Neuronal stem cell (in vitro differentiated cells): ENCODE measurements at regions not wholly inside any gene's neighbourhood (a gene's known extent, or its start where the extent isn't known, plus 50 kb on each side); places are given as distances from the start of the nearest gene placed in this dataset.

ENCODE experiments used
- DNase-seq: peaks from one replicate; pipeline ENCODE4 v3.0.0-alpha.2; 2013; ENCODE audit warnings: low spot score
- H2AFZ ChIP-seq: one replicate; pipeline ENCODE4 v1.6.1; 2013; ENCODE audit warnings: mild to moderate bottlenecking, low read length, inconsistent platforms
- H2AK5ac ChIP-seq: 2 replicates; pipeline ENCODE4 v1.6.1; 2013; ENCODE audit warnings: low read depth, mild to moderate bottlenecking, inconsistent platforms, low read length, moderate library complexity, mixed read lengths
- H2BK120ac ChIP-seq: 2 replicates; pipeline ENCODE4 v1.6.1; 2013; ENCODE audit warnings: low read depth, mild to moderate bottlenecking, inconsistent platforms, low read length, moderate library complexity, mixed read lengths
- H2BK12ac ChIP-seq: one replicate; pipeline ENCODE4 v1.6.1; 2013; ENCODE audit warnings: low read length, inconsistent platforms
- H2BK15ac ChIP-seq: 2 replicates; pipeline ENCODE4 v1.6.1; 2013; ENCODE audit warnings: mild to moderate bottlenecking, low read length, inconsistent platforms, mixed read lengths
- H2BK5ac ChIP-seq: one replicate; pipeline ENCODE4 v1.6.1; 2013; ENCODE audit warnings: inconsistent platforms, mild to moderate bottlenecking, low read length, moderate library complexity
- H3K14ac ChIP-seq: one replicate; pipeline ENCODE4 v1.6.1; 2013; ENCODE audit warnings: low read length, inconsistent platforms
- H3K18ac ChIP-seq: 2 replicates; pipeline ENCODE4 v1.6.1; 2013; ENCODE audit warnings: low read length, inconsistent platforms
- H3K23ac ChIP-seq: 2 replicates; pipeline ENCODE4 v1.6.1; 2013; ENCODE audit warnings: low read depth, mild to moderate bottlenecking, mixed read lengths, low read length, inconsistent platforms; ENCODE audit not compliant: poor library complexity
- H3K27ac ChIP-seq: replicated peaks from 3 replicates; pipeline ENCODE4 v1.5.1; 2013; ENCODE audit warnings: low read length, inconsistent platforms
- H3K27me3 ChIP-seq, 3 experiments: 2 replicates each; pipeline ENCODE4 v1.6.1; 2013; ENCODE audit warnings: low read length in 3 of 3, mild to moderate bottlenecking in 2 of 3, inconsistent platforms in 1 of 3, low read depth in 1 of 3, mixed read lengths in 1 of 3, moderate library complexity in 1 of 3; ENCODE audit not compliant: control insufficient read depth in 3 of 3, insufficient read depth in 3 of 3
- H3K36me3 ChIP-seq, 2 donors: replicated peaks in 1 of 2; 2 replicates each; pipeline ENCODE4 v1.6.1; 2013; ENCODE audit warnings: low read length in 2 of 2; ENCODE audit not compliant: control insufficient read depth in 2 of 2, insufficient read depth in 2 of 2
- H3K4ac ChIP-seq: 2 replicates; pipeline ENCODE4 v1.6.1; 2013; ENCODE audit warnings: inconsistent platforms, mild to moderate bottlenecking, low read length, moderate library complexity
- H3K4me1 ChIP-seq, 2 donors: 1 replicate in 1 of 2; 2 replicates in 1 of 2; pipeline ENCODE4 v1.6.1; 2013; ENCODE audit warnings: low read length in 2 of 2, low read depth in 1 of 2; ENCODE audit not compliant: control insufficient read depth in 2 of 2, insufficient read depth in 1 of 2
- H3K4me2 ChIP-seq: one replicate; pipeline ENCODE4 v1.6.1; 2013; ENCODE audit warnings: mild to moderate bottlenecking, low read length, inconsistent platforms; ENCODE audit not compliant: insufficient read depth, poor library complexity, severe bottlenecking
- H3K4me3 ChIP-seq, 2 donors: 2 replicates each; pipeline ENCODE4 v1.5.1; 2013; ENCODE audit warnings: low read length in 2 of 2, mild to moderate bottlenecking in 2 of 2, inconsistent platforms in 1 of 2, moderate library complexity in 1 of 2
- H3K79me1 ChIP-seq: one replicate; pipeline ENCODE4 v1.6.1; 2013; ENCODE audit warnings: low read depth, mild to moderate bottlenecking, inconsistent platforms, low read length, moderate library complexity
- H3K9ac ChIP-seq: one replicate; pipeline ENCODE4 v1.6.1; 2013; ENCODE audit warnings: mild to moderate bottlenecking, low read depth, low read length, inconsistent platforms; ENCODE audit not compliant: poor library complexity
- H3K9me3 ChIP-seq, 2 donors: replicated peaks in 1 of 2; 2 replicates each; pipeline versions ENCODE3 to v1.6.1; 2013; ENCODE audit warnings: low read length in 2 of 2, mild to moderate bottlenecking in 2 of 2, inconsistent platforms in 1 of 2, low read depth in 1 of 2, mixed read lengths in 1 of 2, moderate library complexity in 1 of 2; ENCODE audit not compliant: control insufficient read depth in 2 of 2, insufficient read depth in 1 of 2
- H4K8ac ChIP-seq: one replicate; pipeline ENCODE4 v1.6.1; 2013; ENCODE audit warnings: low read depth, mild to moderate bottlenecking, inconsistent platforms, low read length, moderate library complexity
- H4K91ac ChIP-seq: one replicate; pipeline ENCODE4 v1.6.1; 2013; ENCODE audit warnings: low read length, low read depth, mild to moderate bottlenecking, inconsistent platforms; ENCODE audit not compliant: poor library complexity
- WGBS, 2 donors: extraction: QIAGEN DNeasy Blood & Tissue Kit; methylation state at CpG; one replicate each; pipeline ENCODE4 v1.1.7; 2013; ENCODE audit warnings: missing lambda C conversion rate in 2 of 2, mixed read lengths in 1 of 2; ENCODE audit not compliant: insufficient read length in 2 of 2, insufficient replicate concordance in 1 of 2; ENCODE audit errors: extremely low coverage in 2 of 2; 5-methylcytosine and 5-hydroxymethylcytosine counted together

- H2BK120ac ChIP-seq: no peak overlapping the region
- H2AK5ac ChIP-seq: no peak overlapping the region
- no peak overlapping the region for H2BK12ac ChIP-seq
- H2BK15ac ChIP-seq: no peak overlapping the region
- no peaks in the 10 kb centered on the region for H3K27me3 ChIP-seq
- no peak overlapping the region for H3K18ac ChIP-seq
- no peak overlapping the region for H3K9ac ChIP-seq
- no peak overlapping the region for H4K8ac ChIP-seq
- no peak overlapping the region for H3K23ac ChIP-seq
- H2BK5ac ChIP-seq: no peak overlapping the region
- peaks cover 0 to 5% of the 10 kb centered on the region in 2 donors for H3K4me1 ChIP-seq
- no peak overlapping the region for H3K4ac ChIP-seq
- WGBS, 2 donors: no CpG with 5 or more reads among the region's 5 CpGs
- H3K4me2 ChIP-seq: no peak overlapping the region
- H3K9me3 ChIP-seq: no peaks in the 10 kb centered on the region
- H4K91ac ChIP-seq: no peak overlapping the region
- H3K14ac ChIP-seq: no peak overlapping the region
- H3K27ac ChIP-seq: no peak overlapping the region
- peaks cover 0 to 6% of the 10 kb centered on the region in 2 donors for H3K36me3 ChIP-seq
- no peak for DNase-seq
- H2AFZ ChIP-seq: no peak overlapping the region
- H3K79me1 ChIP-seq: peaks cover 2% of the 10 kb centered on the region
- H3K4me3 ChIP-seq: no peak overlapping the region
Observed at GRCh38 chr4:56286763-56287162, 100.5 kb downstream of the AASDH start.

GRCh38 chr4:56283375-56283774 lies 103.9 kb downstream of the AASDH start:
- H3K4me2 ChIP-seq: no peak overlapping the region
- WGBS, 2 donors: no CpG with 5 or more reads among the region's 2 CpGs
- no peak overlapping the region for H3K18ac ChIP-seq
- H3K36me3 ChIP-seq: peaks cover 0 to 6% of the 10 kb centered on the region in 2 donors
- no peak overlapping the region for H2BK12ac ChIP-seq
- no peak overlapping the region for H3K4ac ChIP-seq
- no peak overlapping the region for H3K4me3 ChIP-seq
- no peak overlapping the region for H2AK5ac ChIP-seq
- H3K23ac ChIP-seq: no peak overlapping the region
- no peak overlapping the region for H2AFZ ChIP-seq
- no peak overlapping the region for H4K91ac ChIP-seq
- no peak overlapping the region for H3K27ac ChIP-seq
- no peak overlapping the region for H2BK120ac ChIP-seq
- H3K79me1 ChIP-seq: no peaks in the 10 kb centered on the region
- no peak overlapping the region for H4K8ac ChIP-seq
- H2BK15ac ChIP-seq: no peak overlapping the region
- peaks cover 0 to 5% of the 10 kb centered on the region in 2 donors for H3K9me3 ChIP-seq
- no peak overlapping the region for H3K9ac ChIP-seq
- H2BK5ac ChIP-seq: no peak overlapping the region
- DNase-seq: no peak
- peaks cover 0 to 5% of the 10 kb centered on the region in 2 donors for H3K4me1 ChIP-seq
- H3K27me3 ChIP-seq: no peaks in the 10 kb centered on the region
- no peak overlapping the region for H3K14ac ChIP-seq

- Histone ChIP-seq H3K4me1 (peaks cover 0 to 5% of the 10 kb centered on the region in 2 donors), H3K27me3 (no peaks in the 10 kb centered on the region), H2BK12ac (no peak overlapping the region), H2BK120ac (no peak overlapping the region), H2AK5ac (no peak overlapping the region), H4K8ac (no peak overlapping the region), H3K23ac (no peak overlapping the region), H3K18ac (no peak overlapping the region), H3K36me3 (peaks cover 0 to 6% of the 10 kb centered on the region in 2 donors), H2BK15ac (no peak overlapping the region), H3K4ac (no peak overlapping the region), H3K9me3 (peaks cover 0 to 8% of the 10 kb centered on the region in 2 donors), H3K79me1 (no peaks in the 10 kb centered on the region), H3K9ac (no peak overlapping the region), H3K4me3 (no peak overlapping the region), H3K27ac (no peak overlapping the region), H2AFZ (no peak overlapping the region), H4K91ac (no peak overlapping the region), H3K4me2 (no peak overlapping the region), H2BK5ac (no peak overlapping the region), H3K14ac (no peak overlapping the region)
- WGBS, 2 donors: no CpG with 5 or more reads among the region's 2 CpGs
- no peak for DNase-seq
Observed at GRCh38 chr4:56282004-56282403, 105.3 kb downstream of the AASDH start.

GRCh38 chr4:56276547-56276946 lies 110.7 kb downstream of the AASDH start:
- H3K36me3 ChIP-seq: peaks cover 0 to 2% of the 10 kb centered on the region in 2 donors
- peaks cover 0 to 1% of the 10 kb centered on the region in 2 donors for H3K4me1 ChIP-seq
- DNase-seq: no peak
- H2BK12ac ChIP-seq: no peak overlapping the region
- no peak overlapping the region for H4K8ac ChIP-seq
- no peak overlapping the region for H3K4ac ChIP-seq
- no peak overlapping the region for H4K91ac ChIP-seq
- no peak overlapping the region for H2AFZ ChIP-seq
- no peak overlapping the region for H3K18ac ChIP-seq
- no peak overlapping the region for H3K9ac ChIP-seq
- no peak overlapping the region for H3K14ac ChIP-seq
- no peak overlapping the region for H2BK15ac ChIP-seq
- no peaks in the 10 kb centered on the region for H3K27me3 ChIP-seq
- peaks cover 2% of the 10 kb centered on the region for H3K79me1 ChIP-seq
- no peak overlapping the region for H3K4me3 ChIP-seq
- H2BK5ac ChIP-seq: no peak overlapping the region
- H3K9me3 ChIP-seq: peaks cover 3 to 13% of the 10 kb centered on the region in 2 donors
- no peak overlapping the region for H3K27ac ChIP-seq
- no peak overlapping the region for H2BK120ac ChIP-seq
- no peak overlapping the region for H3K23ac ChIP-seq
- no peak overlapping the region for H3K4me2 ChIP-seq
- H2AK5ac ChIP-seq: no peak overlapping the region
